HAP-1 (cell line): ENCODE measurements at regions not wholly inside any gene's neighbourhood (a gene's known extent, or its start where the extent isn't known, plus 50 kb on each side); places are given as distances from the start of the nearest gene placed in this dataset.
A peak's percentile ranks its signal among the peaks of the same experiment; 100 is the strongest.
"Not testable (repeated sequence)": the region's sequence is repeated elsewhere in the genome, so short reads cannot be mapped to it uniquely, and the experiment has no call there.

Source experiments
- DNase-seq, 2 experiments: peaks; one replicate each; pipeline ENCODE4 v3.0.0-alpha.2; 2016 to 2020; ENCODE audit warnings: low spot score in 2 of 2
- H3K27me3 ChIP-seq: fragments of 250-450 bp; sonication (Bioruptor Pico); 2 replicates; pipeline ENCODE4 v1.5.1; 2020; ENCODE audit warnings: low read depth, mild to moderate bottlenecking, moderate library complexity
- H3K36me3 ChIP-seq: fragments of 250-450 bp; sonication (Bioruptor Pico); replicated peaks from 2 replicates; pipeline ENCODE4 v1.5.1; 2020; ENCODE audit warnings: mild to moderate bottlenecking
- H3K4me1 ChIP-seq: fragments of 250-450 bp; sonication (Bioruptor Pico); 2 replicates; pipeline ENCODE4 v1.5.1; 2020; ENCODE audit warnings: mild to moderate bottlenecking
- H3K4me3 ChIP-seq: fragments of 250-450 bp; sonication (Bioruptor Pico); 2 replicates; pipeline ENCODE4 v1.5.1; 2020; ENCODE audit warnings: mild to moderate bottlenecking, moderate library complexity
- H3K9me3 ChIP-seq: fragments of 250-450 bp; sonication (Bioruptor Pico); 2 replicates; pipeline ENCODE4 v1.5.1; 2020; ENCODE audit warnings: mild to moderate bottlenecking, moderate library complexity
- in situ Hi-C: fragments of 300-500 bp; cut with MboI; formaldehyde crosslinking; loops from 3 replicates; pipeline ENCODE4 v1.14.3; 2020; ENCODE audit warnings: low sequenced_read_pairs, inconsistent platforms, mixed read lengths

- no peaks in the 10 kb centered on the region for H3K36me3 ChIP-seq
- H3K9me3 ChIP-seq = no peaks in the 10 kb centered on the region
- in situ Hi-C loops = no loop called here
- peaks cover 2% of the 10 kb centered on the region; the same call in 1 of the 2 replicates for H3K4me1 ChIP-seq
- DNase-seq = peak in 1 of 2 experiments; percentile 3
- no peak overlapping the region for H3K4me3 ChIP-seq
- no peaks in the 10 kb centered on the region for H3K27me3 ChIP-seq
Observed at GRCh38 chr1:221509575-221510355, 232.1 kb downstream of the DUSP10 start.

- no peaks in the 10 kb centered on the region for H3K36me3 ChIP-seq
- in situ Hi-C loops = no loop called here
- H3K9me3 ChIP-seq = no peaks in the 10 kb centered on the region
- H3K4me3 ChIP-seq = no peak overlapping the region
- no peak for DNase-seq
- H3K4me1 ChIP-seq = peaks cover 2% of the 10 kb centered on the region; the same call in 1 of the 2 replicates
- H3K27me3 ChIP-seq = no peaks in the 10 kb centered on the region
Observed at GRCh38 chr1:221510793-221511503, 230.9 kb downstream of the DUSP10 start.

GRCh38 chr1:221511797-221512196, 230.1 kb downstream of the DUSP10 start:
- H3K27me3 ChIP-seq = no peaks in the 10 kb centered on the region
- no peaks in the 10 kb centered on the region for H3K36me3 ChIP-seq
- in situ Hi-C loops = no loop called here
- DNase-seq = no peak
- H3K9me3 ChIP-seq = no peaks in the 10 kb centered on the region
- H3K4me1 ChIP-seq = peaks cover 2% of the 10 kb centered on the region; the same call in 1 of the 2 replicates
- no peak overlapping the region for H3K4me3 ChIP-seq

GRCh38 chr1:221514806-221515205, 227.1 kb downstream of the DUSP10 start:
- no peak for DNase-seq
- H3K4me1 ChIP-seq = no peaks in the 10 kb centered on the region
- in situ Hi-C loops = no loop called here

GRCh38 chr1:221515496-221515895, 226.4 kb downstream of the DUSP10 start:
- DNase-seq = no peak
- H3K27me3 ChIP-seq = no peaks in the 10 kb centered on the region
- no peaks in the 10 kb centered on the region for H3K36me3 ChIP-seq
- no peaks in the 10 kb centered on the region for H3K9me3 ChIP-seq
- in situ Hi-C loops = no loop called here
- no peaks in the 10 kb centered on the region for H3K4me1 ChIP-seq
- no peak overlapping the region for H3K4me3 ChIP-seq

More at GRCh38 chr1:221514806-221515205, 227.1 kb downstream of the DUSP10 start:
- Histone ChIP-seq H3K36me3 (no peaks in the 10 kb centered on the region), H3K4me3 (no peak overlapping the region), H3K9me3 (no peaks in the 10 kb centered on the region), H3K27me3 (no peaks in the 10 kb centered on the region)

- in situ Hi-C loops = no loop called here
- H3K9me3 ChIP-seq = no peaks in the 10 kb centered on the region
- no peak overlapping the region for H3K4me3 ChIP-seq
- DNase-seq = no peak
- H3K27me3 ChIP-seq = no peaks in the 10 kb centered on the region
- no peaks in the 10 kb centered on the region for H3K36me3 ChIP-seq
- H3K4me1 ChIP-seq = no peaks in the 10 kb centered on the region
Observed at GRCh38 chr1:221517961-221518360, 223.9 kb downstream of the DUSP10 start.

- in situ Hi-C loops = no loop called here
- Histone ChIP-seq H3K27me3 (no peaks in the 10 kb centered on the region), H3K4me1 (no peaks in the 10 kb centered on the region), H3K9me3 (no peaks in the 10 kb centered on the region), H3K36me3 (no peaks in the 10 kb centered on the region), H3K4me3 (no peak overlapping the region)
- DNase-seq = no peak
Observed at GRCh38 chr1:221520250-221520649, 221.6 kb downstream of the DUSP10 start.

GRCh38 chr1:221521686-221522085, 220.2 kb downstream of the DUSP10 start:
- in situ Hi-C loops = no loop called here
- H3K9me3 ChIP-seq = no peaks in the 10 kb centered on the region
- H3K36me3 ChIP-seq = no peaks in the 10 kb centered on the region
- H3K4me1 ChIP-seq = no peaks in the 10 kb centered on the region
- no peaks in the 10 kb centered on the region for H3K27me3 ChIP-seq
- DNase-seq = no peak
- no peak overlapping the region for H3K4me3 ChIP-seq

GRCh38 chr1:221522529-221522940, 219.4 kb downstream of the DUSP10 start:
- no peak overlapping the region for H3K4me3 ChIP-seq
- no peaks in the 10 kb centered on the region for H3K36me3 ChIP-seq
- H3K27me3 ChIP-seq = no peaks in the 10 kb centered on the region
- no peaks in the 10 kb centered on the region for H3K9me3 ChIP-seq
- no peak for DNase-seq
- in situ Hi-C loops = no loop called here
- no peaks in the 10 kb centered on the region for H3K4me1 ChIP-seq

GRCh38 chr1:221525749-221526148, 216.1 kb downstream of the DUSP10 start:
- Histone ChIP-seq H3K27me3 (no peaks in the 10 kb centered on the region), H3K9me3 (no peaks in the 10 kb centered on the region), H3K4me3 (no peak overlapping the region), H3K4me1 (no peaks in the 10 kb centered on the region), H3K36me3 (no peaks in the 10 kb centered on the region)
- DNase-seq = no peak
- in situ Hi-C loops = no loop called here

- in situ Hi-C loops = no loop called here
Observed at GRCh38 chr1:221527302-221527701, 214.6 kb downstream of the DUSP10 start.

GRCh38 chr1:221527886-221528624, 213.8 kb downstream of the DUSP10 start:
- DNase-seq = no peak
- Histone ChIP-seq H3K4me3 (no peak overlapping the region), H3K36me3 (no peaks in the 10 kb centered on the region), H3K4me1 (no peaks in the 10 kb centered on the region), H3K9me3 (no peaks in the 10 kb centered on the region), H3K27me3 (no peaks in the 10 kb centered on the region)
- in situ Hi-C loops = no loop called here

More at GRCh38 chr1:221527302-221527701, 214.6 kb downstream of the DUSP10 start:
- no peak for DNase-seq
- no peaks in the 10 kb centered on the region for H3K36me3 ChIP-seq
- H3K4me3 ChIP-seq = no peak overlapping the region
- no peaks in the 10 kb centered on the region for H3K9me3 ChIP-seq
- H3K27me3 ChIP-seq = no peaks in the 10 kb centered on the region
- no peaks in the 10 kb centered on the region for H3K4me1 ChIP-seq

GRCh38 chr1:221530159-221530558, 211.7 kb downstream of the DUSP10 start:
- in situ Hi-C loops, H3K27me3 ChIP-seq, H3K4me3 ChIP-seq, H3K36me3 ChIP-seq, H3K4me1 ChIP-seq, H3K9me3 ChIP-seq, DNase-seq: not testable (repeated sequence)

GRCh38 chr1:221530791-221531190, 211.1 kb downstream of the DUSP10 start:
- Histone ChIP-seq H3K36me3 (no peaks in the 10 kb centered on the region), H3K9me3 (no peaks in the 10 kb centered on the region), H3K4me3 (no peak overlapping the region), H3K4me1 (no peaks in the 10 kb centered on the region), H3K27me3 (no peaks in the 10 kb centered on the region)
- in situ Hi-C loops = no loop called here
- DNase-seq = no peak
